GM12878 (cell line): ENCODE measurements at regions not wholly inside any gene's neighbourhood (a gene's known extent, or its start where the extent isn't known, plus 50 kb on each side); places are given as distances from the start of the nearest gene placed in this dataset.

Source experiments
- ATAC-seq: fragments of 200-7000 bp; cut with Tn5 transposase; 3 replicates; pipeline ENCODE4 v1.9.1; 2020; ENCODE audit warnings: mild to moderate bottlenecking, moderate library complexity
- BruUV-seq: library from RNA; stranded (reverse); fragments of 400-500 nt; replicated peaks from 2 replicates; lab custom pipeline; 2021; lab: Mats Ljungman, UMichigan
- CTCF ChIA-PET: fragments of 300-600 bp; sonication (Branson Sonifier 250); formaldehyde crosslinking; extraction: SDS; loops from one replicate; lab custom pipeline; 2021; ENCODE audit warnings: inconsistent platforms; lab: Yijun Ruan, JAX
- POLR2A ChIA-PET: fragments of 350-600 bp; formaldehyde crosslinking; extraction: SDS; loops from one replicate; lab custom pipeline; 2021; ENCODE audit warnings: inconsistent platforms; lab: Charles Lee
- RAD21 ChIA-PET: fragments of 300-600 bp; sonication (Branson Sonifier 250); formaldehyde crosslinking; loops from one replicate; lab custom pipeline; 2023; ENCODE audit warnings: antibody characterized with exemption; ENCODE audit not compliant: unreplicated experiment; lab: Charles Lee
- SMC1A ChIA-PET: fragments of 300-600 bp; sonication (Branson Sonifier 250); formaldehyde crosslinking; loops from one replicate; lab custom pipeline; 2023; ENCODE audit not compliant: unreplicated experiment, uncharacterized antibody; lab: Charles Lee
- DNase-seq: peaks from one replicate; pipeline ENCODE4 v3.0.0-alpha.2; 2011; ENCODE audit warnings: low read depth, low spot score
- FAIRE-seq: peaks from 3 replicates; lab custom pipeline; 2011; peaks lifted over from hg19 to GRCh38; lab: Jason Lieb, UNC
- H2AFZ ChIP-seq: 2 replicates; pipeline ENCODE4 v1.6.0; 2011; ENCODE audit warnings: low read depth, low read length, control low read depth; ENCODE audit not compliant: control insufficient read depth
- H3K27ac ChIP-seq: 2 replicates; pipeline ENCODE4 v1.5.1; 2011; ENCODE audit warnings: control low read depth; ENCODE audit not compliant: control insufficient read depth, insufficient read depth
- H3K27me3 ChIP-seq, 2 experiments: replicated peaks in 1 of 2; 2 replicates each; pipeline versions ENCODE4 v1.6.0 to v1.6.1; 2011; ENCODE audit warnings: low read length in 1 of 2; ENCODE audit not compliant: control insufficient read depth in 2 of 2, insufficient read depth in 2 of 2
- H3K36me3 ChIP-seq, 2 experiments: 2 replicates each; pipeline ENCODE4 v1.5.1; 2011; ENCODE audit warnings: low read length in 1 of 2; ENCODE audit not compliant: control insufficient read depth in 2 of 2, insufficient read depth in 2 of 2
- H3K4me1 ChIP-seq: 2 replicates; pipeline ENCODE4 v1.6.1; 2011; ENCODE audit warnings: mild to moderate bottlenecking, low read length, moderate library complexity, mixed read lengths; ENCODE audit not compliant: control insufficient read depth, insufficient read depth
- H3K4me2 ChIP-seq: 2 replicates; pipeline ENCODE4 v1.6.0; 2011; ENCODE audit warnings: control low read depth; ENCODE audit not compliant: control insufficient read depth, insufficient read depth
- H3K4me3 ChIP-seq: fragments of 200-600 bp; sonication (generic); 2 replicates; pipeline ENCODE4 v1.5.1; 2016
- H3K79me2 ChIP-seq: 2 replicates; pipeline ENCODE4 v1.6.0; 2011; ENCODE audit warnings: low read length; ENCODE audit not compliant: control insufficient read depth, insufficient read depth
- H3K9ac ChIP-seq: 2 replicates; pipeline ENCODE4 v1.8.0; 2011; ENCODE audit warnings: low read length, control low read depth, mixed read lengths; ENCODE audit not compliant: control insufficient read depth, insufficient read depth
- H3K9me3 ChIP-seq: replicated peaks from 3 replicates; pipeline ENCODE4 v1.5.1; 2011; ENCODE audit warnings: mild to moderate bottlenecking, low read length; ENCODE audit not compliant: control insufficient read depth, insufficient read depth
- H4K20me1 ChIP-seq: 2 replicates; pipeline ENCODE4 v1.6.0; 2011; ENCODE audit not compliant: control insufficient read depth, insufficient read depth
- BMI1 ChIP-seq: fragments of 450-650 bp; IDR thresholded peaks from 2 replicates; pipeline ENCODE4 v1.6.1; 2016; ENCODE audit warnings: mild to moderate bottlenecking, moderate library complexity, borderline replicate concordance
- DPF2 ChIP-seq: fragments of 450-650 bp; IDR thresholded peaks from 2 replicates; pipeline ENCODE4 v1.6.1; 2017; ENCODE audit warnings: mild to moderate bottlenecking
- FOXK2 ChIP-seq: fragments of 450-650 bp; IDR thresholded peaks from 2 replicates; pipeline ENCODE4 v1.6.1; 2017; ENCODE audit warnings: mild to moderate bottlenecking, moderate library complexity
- KAT2A ChIP-seq: conservative IDR thresholded peaks from 2 replicates; pipeline ENCODE4 v1.6.1; 2011; ENCODE audit warnings: low read depth, low read length; ENCODE audit not compliant: control insufficient read depth
- NFYA ChIP-seq: IDR thresholded peaks from 2 replicates; pipeline ENCODE4 v1.6.1; 2011; ENCODE audit warnings: low read depth, mild to moderate bottlenecking, low read length, improper control_type of control experiment, borderline replicate concordance
- PAX8 ChIP-seq: fragments of 450-650 bp; IDR thresholded peaks from 2 replicates; pipeline ENCODE4 v1.6.1; 2017; ENCODE audit warnings: mild to moderate bottlenecking, moderate library complexity
- SIN3A ChIP-seq: IDR thresholded peaks from 2 replicates; pipeline ENCODE4 v1.6.1; 2012; ENCODE audit warnings: low read depth, low read length, improper control_type of control experiment
- YY1 ChIP-seq: IDR thresholded peaks from 2 replicates; pipeline ENCODE4 v1.6.1; 2011; ENCODE audit warnings: low read depth, mild to moderate bottlenecking, low read length
- WGBS: methylation state at CpG from one replicate; pipeline ENCODE4 v1.1.6; 2016; ENCODE audit warnings: low lambda C conversion rate; ENCODE audit not compliant: insufficient replicate concordance, insufficient coverage; ENCODE audit errors: missing lambda C conversion rate; 5-methylcytosine and 5-hydroxymethylcytosine counted together
- in situ Hi-C: fragments of 300-500 bp; cut with MboI; formaldehyde crosslinking; loops from 9 replicates; pipeline ENCODE4 v1.14.3; 2018; ENCODE audit warnings: mixed read lengths
- intact Hi-C: fragments of 100-400 bp; cut with micrococcal nuclease; formaldehyde crosslinking; loops from one replicate; pipeline ENCODE4 v1.14.2; 2022; ENCODE audit not compliant: unreplicated experiment
- TF ChIP-seq, protein P1 (sequence below): fragments of 450-650 bp; IDR thresholded peaks from 2 replicates; pipeline ENCODE4 v1.6.1; 2016; ENCODE audit warnings: mild to moderate bottlenecking, moderate library complexity, borderline replicate concordance
- TF ChIP-seq, protein P2 (sequence below): fragments of 450-650 bp; IDR thresholded peaks from 2 replicates; pipeline ENCODE4 v1.6.1; 2017; ENCODE audit warnings: mild to moderate bottlenecking, moderate library complexity
- TF ChIP-seq, protein P3 (sequence below): fragments of 450-650 bp; conservative IDR thresholded peaks from 2 replicates; pipeline ENCODE4 v1.6.1; 2017; ENCODE audit warnings: mild to moderate bottlenecking, moderate library complexity

DNA sequence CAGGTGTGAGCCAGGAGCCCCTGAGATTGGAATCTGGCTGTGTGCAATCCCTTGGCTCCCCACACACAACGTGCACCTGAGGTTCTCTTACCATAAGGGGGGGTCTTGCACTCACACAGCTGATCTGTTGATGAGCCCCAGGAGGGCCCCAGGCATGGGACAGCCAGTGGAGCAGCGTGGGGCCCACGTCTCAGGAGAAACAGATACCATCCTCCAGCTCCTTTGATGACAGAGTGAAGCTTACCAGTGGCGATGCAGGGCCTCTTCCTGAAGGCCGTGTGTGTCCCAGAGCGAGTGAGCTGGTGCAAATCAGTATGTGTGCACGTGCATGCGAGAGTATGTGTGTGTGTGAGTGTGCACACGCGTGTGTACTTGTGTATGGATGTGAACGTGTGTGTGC is 287.4 kb downstream of the IRX1 start:
- CTCF ChIA-PET, result no interaction called here
- TF ChIP-seq FOXK2 (no peak), DPF2 (no peak), PAX8 (no peak), BMI1 (no peak), YY1 (no peak), KAT2A (no peak), SIN3A (no peak), NFYA (no peak)
- TF ChIP-seq, protein P1, sequence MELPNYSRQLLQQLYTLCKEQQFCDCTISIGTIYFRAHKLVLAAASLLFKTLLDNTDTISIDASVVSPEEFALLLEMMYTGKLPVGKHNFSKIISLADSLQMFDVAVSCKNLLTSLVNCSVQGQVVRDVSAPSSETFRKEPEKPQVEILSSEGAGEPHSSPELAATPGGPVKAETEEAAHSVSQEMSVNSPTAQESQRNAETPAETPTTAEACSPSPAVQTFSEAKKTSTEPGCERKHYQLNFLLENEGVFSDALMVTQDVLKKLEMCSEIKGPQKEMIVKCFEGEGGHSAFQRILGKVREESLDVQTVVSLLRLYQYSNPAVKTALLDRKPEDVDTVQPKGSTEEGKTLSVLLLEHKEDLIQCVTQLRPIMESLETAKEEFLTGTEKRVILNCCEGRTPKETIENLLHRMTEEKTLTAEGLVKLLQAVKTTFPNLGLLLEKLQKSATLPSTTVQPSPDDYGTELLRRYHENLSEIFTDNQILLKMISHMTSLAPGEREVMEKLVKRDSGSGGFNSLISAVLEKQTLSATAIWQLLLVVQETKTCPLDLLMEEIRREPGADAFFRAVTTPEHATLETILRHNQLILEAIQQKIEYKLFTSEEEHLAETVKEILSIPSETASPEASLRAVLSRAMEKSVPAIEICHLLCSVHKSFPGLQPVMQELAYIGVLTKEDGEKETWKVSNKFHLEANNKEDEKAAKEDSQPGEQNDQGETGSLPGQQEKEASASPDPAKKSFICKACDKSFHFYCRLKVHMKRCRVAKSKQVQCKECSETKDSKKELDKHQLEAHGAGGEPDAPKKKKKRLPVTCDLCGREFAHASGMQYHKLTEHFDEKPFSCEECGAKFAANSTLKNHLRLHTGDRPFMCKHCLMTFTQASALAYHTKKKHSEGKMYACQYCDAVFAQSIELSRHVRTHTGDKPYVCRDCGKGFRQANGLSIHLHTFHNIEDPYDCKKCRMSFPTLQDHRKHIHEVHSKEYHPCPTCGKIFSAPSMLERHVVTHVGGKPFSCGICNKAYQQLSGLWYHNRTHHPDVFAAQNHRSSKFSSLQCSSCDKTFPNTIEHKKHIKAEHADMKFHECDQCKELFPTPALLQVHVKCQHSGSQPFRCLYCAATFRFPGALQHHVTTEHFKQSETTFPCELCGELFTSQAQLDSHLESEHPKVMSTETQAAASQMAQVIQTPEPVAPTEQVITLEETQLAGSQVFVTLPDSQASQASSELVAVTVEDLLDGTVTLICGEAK, result no peak
- TF ChIP-seq, protein P2, sequence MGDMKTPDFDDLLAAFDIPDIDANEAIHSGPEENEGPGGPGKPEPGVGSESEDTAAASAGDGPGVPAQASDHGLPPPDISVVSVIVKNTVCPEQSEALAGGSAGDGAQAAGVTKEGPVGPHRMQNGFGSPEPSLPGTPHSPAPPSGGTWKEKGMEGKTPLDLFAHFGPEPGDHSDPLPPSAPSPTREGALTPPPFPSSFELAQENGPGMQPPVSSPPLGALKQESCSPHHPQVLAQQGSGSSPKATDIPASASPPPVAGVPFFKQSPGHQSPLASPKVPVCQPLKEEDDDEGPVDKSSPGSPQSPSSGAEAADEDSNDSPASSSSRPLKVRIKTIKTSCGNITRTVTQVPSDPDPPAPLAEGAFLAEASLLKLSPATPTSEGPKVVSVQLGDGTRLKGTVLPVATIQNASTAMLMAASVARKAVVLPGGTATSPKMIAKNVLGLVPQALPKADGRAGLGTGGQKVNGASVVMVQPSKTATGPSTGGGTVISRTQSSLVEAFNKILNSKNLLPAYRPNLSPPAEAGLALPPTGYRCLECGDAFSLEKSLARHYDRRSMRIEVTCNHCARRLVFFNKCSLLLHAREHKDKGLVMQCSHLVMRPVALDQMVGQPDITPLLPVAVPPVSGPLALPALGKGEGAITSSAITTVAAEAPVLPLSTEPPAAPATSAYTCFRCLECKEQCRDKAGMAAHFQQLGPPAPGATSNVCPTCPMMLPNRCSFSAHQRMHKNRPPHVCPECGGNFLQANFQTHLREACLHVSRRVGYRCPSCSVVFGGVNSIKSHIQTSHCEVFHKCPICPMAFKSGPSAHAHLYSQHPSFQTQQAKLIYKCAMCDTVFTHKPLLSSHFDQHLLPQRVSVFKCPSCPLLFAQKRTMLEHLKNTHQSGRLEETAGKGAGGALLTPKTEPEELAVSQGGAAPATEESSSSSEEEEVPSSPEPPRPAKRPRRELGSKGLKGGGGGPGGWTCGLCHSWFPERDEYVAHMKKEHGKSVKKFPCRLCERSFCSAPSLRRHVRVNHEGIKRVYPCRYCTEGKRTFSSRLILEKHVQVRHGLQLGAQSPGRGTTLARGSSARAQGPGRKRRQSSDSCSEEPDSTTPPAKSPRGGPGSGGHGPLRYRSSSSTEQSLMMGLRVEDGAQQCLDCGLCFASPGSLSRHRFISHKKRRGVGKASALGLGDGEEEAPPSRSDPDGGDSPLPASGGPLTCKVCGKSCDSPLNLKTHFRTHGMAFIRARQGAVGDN, result no peak
- TF ChIP-seq, protein P3, sequence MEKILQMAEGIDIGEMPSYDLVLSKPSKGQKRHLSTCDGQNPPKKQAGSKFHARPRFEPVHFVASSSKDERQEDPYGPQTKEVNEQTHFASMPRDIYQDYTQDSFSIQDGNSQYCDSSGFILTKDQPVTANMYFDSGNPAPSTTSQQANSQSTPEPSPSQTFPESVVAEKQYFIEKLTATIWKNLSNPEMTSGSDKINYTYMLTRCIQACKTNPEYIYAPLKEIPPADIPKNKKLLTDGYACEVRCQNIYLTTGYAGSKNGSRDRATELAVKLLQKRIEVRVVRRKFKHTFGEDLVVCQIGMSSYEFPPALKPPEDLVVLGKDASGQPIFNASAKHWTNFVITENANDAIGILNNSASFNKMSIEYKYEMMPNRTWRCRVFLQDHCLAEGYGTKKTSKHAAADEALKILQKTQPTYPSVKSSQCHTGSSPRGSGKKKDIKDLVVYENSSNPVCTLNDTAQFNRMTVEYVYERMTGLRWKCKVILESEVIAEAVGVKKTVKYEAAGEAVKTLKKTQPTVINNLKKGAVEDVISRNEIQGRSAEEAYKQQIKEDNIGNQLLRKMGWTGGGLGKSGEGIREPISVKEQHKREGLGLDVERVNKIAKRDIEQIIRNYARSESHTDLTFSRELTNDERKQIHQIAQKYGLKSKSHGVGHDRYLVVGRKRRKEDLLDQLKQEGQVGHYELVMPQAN, result no peak
- TF ChIP-seq, all 136 proteins: peak for 0
- WGBS, result 18% methylated on average over 11 of the region's 11 CpGs
- BruUV-seq, result no TSS peak
- Histone ChIP-seq H3K4me2 (no peak overlapping the region), H3K27me3 (no peaks in the 10 kb centered on the region), H3K9ac (no peak overlapping the region), H2AFZ (no peak overlapping the region), H3K27ac (no peak overlapping the region), H3K79me2 (no peaks in the 10 kb centered on the region), H3K9me3 (no peaks in the 10 kb centered on the region), H3K36me3 (no peaks in the 10 kb centered on the region), H3K4me3 (no peak overlapping the region), H3K4me1 (no peaks in the 10 kb centered on the region), H4K20me1 (no peaks in the 10 kb centered on the region)
- intact Hi-C loops (no loop called here), in situ Hi-C loops (no loop called here)
- POLR2A ChIA-PET, result no interaction called here
- no peak for FAIRE-seq
- DNase-seq, result no peak
- SMC1A ChIA-PET, result no interaction called here
- ATAC-seq, result no peak
- RAD21 ChIA-PET, result no interaction called here
